ENCODE measurements at regions not wholly inside any gene's neighbourhood (a gene's known extent, or its start where the extent isn't known, plus 50 kb on each side); places are given as distances from the start of the nearest gene placed in this dataset.

- TF ChIP-seq THAP7 (CRISPR knock-in tag; IDR thresholded peaks at IDR 0.05) (no peak), CHD2 (IDR thresholded peaks at IDR 0.05; ENCODE audit: low read depth, low read length) (no peak), STAT6 (CRISPR knock-in tag; IDR thresholded peaks at IDR 0.05; ENCODE audit: borderline replicate concordance) (no peak), PATZ1 (CRISPR knock-in tag; IDR thresholded peaks at IDR 0.05) (no peak), ZNF232 (CRISPR knock-in tag; IDR thresholded peaks at IDR 0.05; ENCODE audit: borderline replicate concordance) (no peak), ZNF652 (CRISPR knock-in tag; IDR thresholded peaks at IDR 0.05; ENCODE audit: borderline replicate concordance, low read depth) (no peak), RXRB (CRISPR knock-in tag; IDR thresholded peaks at IDR 0.05; ENCODE audit: borderline replicate concordance) (no peak), MYC (CRISPR knock-in tag; IDR thresholded peaks at IDR 0.05; ENCODE audit: borderline replicate concordance) (no peak), ZNF790 (CRISPR knock-in tag; IDR thresholded peaks at IDR 0.05; ENCODE audit: borderline replicate concordance) (no peak), WIZ (CRISPR knock-in tag; IDR thresholded peaks at IDR 0.05) (no peak), ZNF792 (CRISPR knock-in tag; IDR thresholded peaks at IDR 0.05) (no peak)
Measured at GRCh38 chr11:38990139-38990538, 2392.1 kb upstream of the RAG2 start (continued).

Measured in HepG2 (cell line).